ENCODE measurements at regions not wholly inside any gene's neighbourhood (a gene's known extent, or its start where the extent isn't known, plus 50 kb on each side); places are given as distances from the start of the nearest gene placed in this dataset.

DNA sequence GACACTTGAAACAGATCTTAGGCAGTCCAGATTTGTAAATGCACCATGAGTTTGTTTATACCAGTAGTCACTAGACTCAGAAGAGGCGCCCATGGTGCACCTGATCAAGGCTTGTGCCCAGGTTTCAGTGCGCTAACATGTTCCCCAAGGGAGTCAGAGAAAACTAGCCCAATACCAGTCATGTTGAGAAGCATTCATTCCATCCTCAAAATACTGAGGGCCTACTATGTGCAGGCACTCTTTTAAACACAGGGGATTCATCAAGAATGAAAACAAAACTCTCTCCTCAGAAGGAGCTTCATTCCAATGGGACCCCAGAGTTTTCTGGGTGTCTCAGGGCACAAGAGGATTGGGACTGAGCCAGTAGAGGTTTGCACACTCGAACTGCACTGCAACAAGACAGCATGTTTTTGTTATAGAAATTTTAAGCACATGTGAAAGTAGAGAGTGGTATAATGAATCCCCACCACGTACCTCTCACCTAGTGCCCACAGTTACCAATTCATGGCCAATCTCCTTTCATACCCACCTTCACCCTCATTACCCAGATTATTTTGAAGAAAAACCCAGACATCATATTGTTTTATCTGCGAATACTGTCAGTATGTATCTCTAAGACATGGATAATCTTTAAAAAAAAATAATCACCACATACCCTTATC, 55.0 kb upstream of the ARID5B start:
- TF ChIP-seq, protein P1, sequence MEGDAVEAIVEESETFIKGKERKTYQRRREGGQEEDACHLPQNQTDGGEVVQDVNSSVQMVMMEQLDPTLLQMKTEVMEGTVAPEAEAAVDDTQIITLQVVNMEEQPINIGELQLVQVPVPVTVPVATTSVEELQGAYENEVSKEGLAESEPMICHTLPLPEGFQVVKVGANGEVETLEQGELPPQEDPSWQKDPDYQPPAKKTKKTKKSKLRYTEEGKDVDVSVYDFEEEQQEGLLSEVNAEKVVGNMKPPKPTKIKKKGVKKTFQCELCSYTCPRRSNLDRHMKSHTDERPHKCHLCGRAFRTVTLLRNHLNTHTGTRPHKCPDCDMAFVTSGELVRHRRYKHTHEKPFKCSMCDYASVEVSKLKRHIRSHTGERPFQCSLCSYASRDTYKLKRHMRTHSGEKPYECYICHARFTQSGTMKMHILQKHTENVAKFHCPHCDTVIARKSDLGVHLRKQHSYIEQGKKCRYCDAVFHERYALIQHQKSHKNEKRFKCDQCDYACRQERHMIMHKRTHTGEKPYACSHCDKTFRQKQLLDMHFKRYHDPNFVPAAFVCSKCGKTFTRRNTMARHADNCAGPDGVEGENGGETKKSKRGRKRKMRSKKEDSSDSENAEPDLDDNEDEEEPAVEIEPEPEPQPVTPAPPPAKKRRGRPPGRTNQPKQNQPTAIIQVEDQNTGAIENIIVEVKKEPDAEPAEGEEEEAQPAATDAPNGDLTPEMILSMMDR (IDR thresholded peaks at IDR 0.05) = no peak
- no peak for TF ChIP-seq EZH2 (IDR thresholded peaks at IDR 0.05; ENCODE audit: borderline replicate concordance, insufficient read depth, low read depth, low read length, poor library complexity, severe bottlenecking)
